ENCODE measurements at regions not wholly inside any gene's neighbourhood (a gene's known extent, or its start where the extent isn't known, plus 50 kb on each side); places are given as distances from the start of the nearest gene placed in this dataset.
"Not testable (repeated sequence)": the region's sequence is repeated elsewhere in the genome, so short reads cannot be mapped to it uniquely, and the experiment has no call there.

DNA sequence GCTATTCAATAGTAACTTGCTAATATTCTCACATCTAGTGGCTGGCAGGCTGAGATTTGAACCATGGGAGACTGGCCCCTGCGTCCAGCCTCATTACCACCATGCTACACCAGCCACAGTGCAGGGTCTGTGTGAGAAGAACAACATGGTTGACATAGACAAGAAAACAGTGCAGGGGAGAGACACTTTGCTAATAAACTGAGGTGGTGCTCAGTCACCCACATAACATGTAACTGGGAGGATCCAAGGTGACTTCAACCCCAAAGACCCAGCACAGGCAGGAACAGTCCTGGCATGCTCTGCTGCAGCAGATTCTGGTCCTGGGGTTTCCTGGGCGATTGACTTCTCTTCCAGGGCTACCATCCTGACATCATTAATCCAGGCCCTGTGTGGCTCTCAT lies 143.1 kb downstream of the CSNK2A3 start:
- intact Hi-C loops (cut with DNase I): no loop called here
- H3K27ac ChIP-seq (replicated peaks in 1 of 4): no peak overlapping the region
- H3K4me3 ChIP-seq: no peak overlapping the region
- WGBS: 100% methylated on average over 2 of the region's 2 CpGs
- H3K27me3 ChIP-seq: no peaks in the 10 kb centered on the region
- no peaks in the 10 kb centered on the region for H3K9me3 ChIP-seq
- no peaks in the 10 kb centered on the region for H3K36me3 ChIP-seq
- no peak for TF ChIP-seq POLR2A (IDR thresholded peaks at IDR 0.05; ENCODE audit: low read depth)
- TF ChIP-seq, protein P1, sequence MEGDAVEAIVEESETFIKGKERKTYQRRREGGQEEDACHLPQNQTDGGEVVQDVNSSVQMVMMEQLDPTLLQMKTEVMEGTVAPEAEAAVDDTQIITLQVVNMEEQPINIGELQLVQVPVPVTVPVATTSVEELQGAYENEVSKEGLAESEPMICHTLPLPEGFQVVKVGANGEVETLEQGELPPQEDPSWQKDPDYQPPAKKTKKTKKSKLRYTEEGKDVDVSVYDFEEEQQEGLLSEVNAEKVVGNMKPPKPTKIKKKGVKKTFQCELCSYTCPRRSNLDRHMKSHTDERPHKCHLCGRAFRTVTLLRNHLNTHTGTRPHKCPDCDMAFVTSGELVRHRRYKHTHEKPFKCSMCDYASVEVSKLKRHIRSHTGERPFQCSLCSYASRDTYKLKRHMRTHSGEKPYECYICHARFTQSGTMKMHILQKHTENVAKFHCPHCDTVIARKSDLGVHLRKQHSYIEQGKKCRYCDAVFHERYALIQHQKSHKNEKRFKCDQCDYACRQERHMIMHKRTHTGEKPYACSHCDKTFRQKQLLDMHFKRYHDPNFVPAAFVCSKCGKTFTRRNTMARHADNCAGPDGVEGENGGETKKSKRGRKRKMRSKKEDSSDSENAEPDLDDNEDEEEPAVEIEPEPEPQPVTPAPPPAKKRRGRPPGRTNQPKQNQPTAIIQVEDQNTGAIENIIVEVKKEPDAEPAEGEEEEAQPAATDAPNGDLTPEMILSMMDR (IDR thresholded peaks at IDR 0.05): no peak
- peak; percentile 60 for DNase-seq (ENCODE audit: extremely low spot score)
- peaks cover 22 to 43% (median 37%) of the 10 kb centered on the region in 4 donors for H3K4me1 ChIP-seq

DNA sequence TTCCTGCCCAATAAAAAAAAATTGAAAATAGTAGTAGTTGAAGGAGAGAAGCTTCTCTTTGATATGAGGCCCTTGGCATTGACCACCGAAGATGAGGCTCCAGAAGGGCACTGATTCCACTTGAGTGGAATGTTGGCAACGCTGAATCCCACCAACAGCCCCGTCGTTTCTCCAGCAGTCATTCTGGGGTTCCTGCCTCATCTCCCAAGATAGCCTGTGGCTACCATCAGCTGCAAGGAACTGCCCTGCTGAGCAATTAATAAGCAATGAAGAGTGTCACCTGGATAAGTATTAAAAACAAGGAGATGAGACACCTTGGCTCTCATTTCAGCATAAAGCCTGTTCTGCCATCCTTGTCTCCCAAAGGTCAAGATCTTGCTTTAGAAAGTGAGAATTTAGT lies 144.1 kb downstream of the CSNK2A3 start:
- intact Hi-C loops (cut with DNase I): no loop called here
- TF ChIP-seq POLR2A (IDR thresholded peaks at IDR 0.05; ENCODE audit: low read depth) (no peak), EP300 (IDR thresholded peaks at IDR 0.05) (no peak), POLR2AphosphoS5 (IDR thresholded peaks at IDR 0.05) (no peak)
- TF ChIP-seq, protein P1 (IDR thresholded peaks at IDR 0.05): no peak
- H3K36me3 ChIP-seq: no peaks in the 10 kb centered on the region

DNA sequence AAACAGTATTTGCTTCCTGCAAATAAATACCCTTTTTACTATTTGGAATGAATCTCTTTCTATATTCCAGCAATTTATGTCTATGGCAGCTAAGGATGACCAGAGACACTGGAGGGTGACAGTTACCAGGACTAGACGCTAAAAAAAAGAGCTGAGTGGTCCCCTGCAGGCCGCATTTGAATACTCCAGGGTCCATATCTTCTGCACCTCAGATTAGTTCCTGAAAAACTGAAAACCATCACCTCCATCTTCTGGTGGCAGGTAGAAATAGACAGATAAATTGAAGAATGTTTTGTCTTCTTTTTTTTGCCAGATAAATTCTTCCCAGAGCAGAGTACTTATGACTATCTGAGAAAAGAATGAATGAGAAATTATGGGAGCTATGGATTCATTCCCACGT lies 145.6 kb downstream of the CSNK2A3 start:
- 84% methylated on average over 3 of the region's 3 CpGs for WGBS
- no peak for TF ChIP-seq POLR2AphosphoS5 (IDR thresholded peaks at IDR 0.05)
- no peak for TF ChIP-seq EP300 (IDR thresholded peaks at IDR 0.05)
- TF ChIP-seq, protein P1 (IDR thresholded peaks at IDR 0.05): no peak
- TF ChIP-seq POLR2A (IDR thresholded peaks at IDR 0.05; ENCODE audit: low read depth): no peak
- intact Hi-C loops (cut with DNase I): no loop called here

More for the DNA sequence above, 144.1 kb downstream of the CSNK2A3 start:
- no peak for DNase-seq (ENCODE audit: extremely low spot score)
- Histone ChIP-seq H3K4me3 (no peak overlapping the region), H3K4me1 (peaks cover 19 to 33% (median 31%) of the 10 kb centered on the region in 4 donors), H3K9me3 (no peaks in the 10 kb centered on the region), H3K27me3 (no peaks in the 10 kb centered on the region), H3K27ac (replicated peaks in 1 of 4) (no peak overlapping the region)
- WGBS: 84% methylated on average over 4 of the region's 4 CpGs

DNA sequence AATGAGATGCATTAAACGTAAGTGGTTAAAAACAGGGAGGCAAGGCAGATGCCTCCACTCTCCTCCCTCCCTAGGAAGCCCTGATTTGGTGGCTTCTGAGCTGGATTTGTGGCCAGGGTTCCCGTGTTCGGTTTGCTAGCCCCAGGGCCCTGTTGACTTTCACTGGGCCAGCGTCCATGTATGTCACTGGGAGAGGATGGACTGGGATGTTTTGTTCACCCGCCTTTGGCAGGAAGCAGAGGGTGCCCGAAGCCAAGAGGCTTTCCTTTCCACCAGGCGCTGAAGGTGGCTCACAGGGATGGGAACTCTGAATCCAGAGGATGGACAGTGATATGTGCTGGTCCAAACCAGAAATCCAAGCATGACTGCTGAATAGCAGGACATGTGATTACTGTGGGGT lies 146.6 kb downstream of the CSNK2A3 start:
- Histone ChIP-seq H3K9me3 (peaks cover 0 to 14% (median 9%) of the 10 kb centered on the region in 4 donors), H3K4me1 (peaks cover 7 to 8% (median 7%) of the 10 kb centered on the region in 4 donors), H3K27ac (replicated peaks in 1 of 4) (no peak overlapping the region), H3K4me3 (no peak overlapping the region), H3K36me3 (no peaks in the 10 kb centered on the region), H3K27me3 (no peaks in the 10 kb centered on the region)
- intact Hi-C loops (cut with DNase I): no loop called here
- DNase-seq (ENCODE audit: extremely low spot score): peak; percentile 87
- TF ChIP-seq POLR2A (IDR thresholded peaks at IDR 0.05; ENCODE audit: low read depth): no peak
- TF ChIP-seq POLR2AphosphoS5 (IDR thresholded peaks at IDR 0.05): no peak
- TF ChIP-seq EP300 (IDR thresholded peaks at IDR 0.05): no peak
- TF ChIP-seq, protein P1 (IDR thresholded peaks at IDR 0.05): no peak
- 79% methylated on average over 4 of the region's 7 CpGs for WGBS

More for the DNA sequence above, 145.6 kb downstream of the CSNK2A3 start:
- H3K27me3 ChIP-seq: no peaks in the 10 kb centered on the region
- peaks cover 0 to 12% (median 8%) of the 10 kb centered on the region in 4 donors for H3K9me3 ChIP-seq
- DNase-seq (ENCODE audit: extremely low spot score): peak; percentile 19
- H3K36me3 ChIP-seq: no peaks in the 10 kb centered on the region
- H3K4me3 ChIP-seq: no peak overlapping the region
- peaks cover 16 to 17% (median 16%) of the 10 kb centered on the region in 4 donors for H3K4me1 ChIP-seq
- no peak overlapping the region for H3K27ac ChIP-seq (replicated peaks in 1 of 4)

DNA sequence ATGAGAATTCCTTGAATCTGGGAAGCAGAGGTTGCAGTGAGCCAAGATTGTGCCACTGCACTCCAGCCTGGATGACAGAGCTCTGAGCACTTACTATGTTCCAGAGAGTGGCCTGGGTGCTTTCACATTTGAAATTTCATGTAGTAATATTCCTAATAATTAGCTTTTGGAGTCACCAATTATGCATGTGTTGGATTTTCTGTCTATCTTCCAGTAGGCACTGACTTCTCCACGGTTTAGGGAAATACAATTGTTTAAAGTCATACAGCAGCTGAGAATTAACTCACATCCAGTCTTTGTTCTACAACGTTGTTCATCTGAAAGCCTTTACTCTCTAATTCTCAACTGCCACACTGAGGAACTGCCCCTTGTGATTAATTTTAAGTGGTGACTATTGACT lies 150.2 kb downstream of the CSNK2A3 start:
- 80% methylated on average over 2 of the region's 2 CpGs for WGBS
- intact Hi-C loops (cut with DNase I): no loop called here
- no peaks in the 10 kb centered on the region for H3K36me3 ChIP-seq
- H3K9me3 ChIP-seq: peaks cover 0 to 14% (median 9%) of the 10 kb centered on the region in 4 donors
- TF ChIP-seq POLR2AphosphoS5 (IDR thresholded peaks at IDR 0.05) (no peak), EP300 (IDR thresholded peaks at IDR 0.05) (no peak), POLR2A (IDR thresholded peaks at IDR 0.05; ENCODE audit: low read depth) (no peak)
- TF ChIP-seq, protein P1 (IDR thresholded peaks at IDR 0.05): no peak
- no peak for DNase-seq (ENCODE audit: extremely low spot score)
- H3K27ac ChIP-seq (replicated peaks in 1 of 4): no peak overlapping the region
- H3K27me3 ChIP-seq: no peaks in the 10 kb centered on the region
- no peaks in the 10 kb centered on the region for H3K4me1 ChIP-seq
- H3K4me3 ChIP-seq: no peak overlapping the region

DNA sequence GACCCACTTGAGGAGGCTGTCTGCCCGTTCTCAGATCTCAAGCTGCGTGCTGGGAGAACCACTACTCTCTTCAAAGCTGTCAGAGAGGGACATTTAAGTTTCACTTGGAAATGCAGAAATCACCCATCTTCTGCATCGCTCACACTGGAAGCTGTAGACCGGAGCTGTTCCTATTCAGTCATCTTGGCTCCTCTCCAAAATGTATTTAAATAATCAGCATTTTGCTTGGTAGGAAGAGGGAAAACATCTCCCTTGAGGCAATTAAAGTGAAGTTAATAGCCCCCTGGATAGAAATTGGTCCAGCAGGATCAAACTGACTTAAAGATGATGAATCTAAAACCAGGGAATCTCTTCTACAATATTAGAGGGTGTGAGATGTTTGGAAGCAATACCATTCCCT lies 151.7 kb downstream of the CSNK2A3 start:
- peaks cover 0 to 14% (median 9%) of the 10 kb centered on the region in 4 donors for H3K9me3 ChIP-seq
- intact Hi-C loops (cut with DNase I): not testable (repeated sequence)

More for the DNA sequence above, 151.7 kb downstream of the CSNK2A3 start:
- H3K4me3 ChIP-seq; H3K27me3 ChIP-seq; H3K36me3 ChIP-seq; H3K4me1 ChIP-seq; H3K27ac ChIP-seq (replicated peaks in 1 of 4); DNase-seq (ENCODE audit: extremely low spot score): not testable (repeated sequence)
- WGBS: 61% methylated on average over 3 of the region's 4 CpGs

All from esophagus muscularis mucosa (tissue), 4 donors.